ENCODE measurements at regions not wholly inside any gene's neighbourhood (a gene's known extent, or its start where the extent isn't known, plus 50 kb on each side); places are given as distances from the start of the nearest gene placed in this dataset.

- TF ChIP-seq AFF4 (CRISPR knock-in tag; IDR thresholded peaks at IDR 0.05; ENCODE audit: borderline replicate concordance), result no peak
- no peak for TF ChIP-seq ATF1 (CRISPR knock-in tag; IDR thresholded peaks at IDR 0.05)
- no peak for TF ChIP-seq NFE2L1 (CRISPR knock-in tag; IDR thresholded peaks at IDR 0.05)
- no peak for TF ChIP-seq JAZF1 (CRISPR knock-in tag; IDR thresholded peaks at IDR 0.05)
- no peak for TF ChIP-seq ZMAT4 (CRISPR knock-in tag; IDR thresholded peaks at IDR 0.05)
These were observed 119.8 kb downstream of the TENT4A start (continued) for GRCh38 chr5:6832994-6833393.

- Mint-ChIP-seq H3K27me3 (ENCODE audit: low read depth) (peaks cover 4% of the 10 kb centered on the region; the same call in 1 of the 2 replicates), H3K27ac (no peak overlapping the region), H3K4me1 (no peaks in the 10 kb centered on the region), H3K36me3 (peaks cover 14% of the 10 kb centered on the region), H3K9me3 (peaks cover 34% of the 10 kb centered on the region), H3K4me3 (no peak overlapping the region)
- DNase-seq (ENCODE audit: low spot score) (no peak), ATAC-seq (no peak)
- CTCF ChIA-PET, result interaction anchor here (1.2 to 2.0 kb wide), 2 partner anchors 13 to 14 kb away, joined by 4 to 6 read pairs; no protein-coding TSS in a partner anchor
- POLR2A ChIA-PET, result no interaction called here
- TF ChIP-seq ZNF138 (CRISPR knock-in tag; conservative IDR thresholded peaks at IDR 0.05) (no peak), AFF4 (CRISPR knock-in tag; IDR thresholded peaks at IDR 0.05; ENCODE audit: borderline replicate concordance) (no peak), JUN (CRISPR knock-in tag; IDR thresholded peaks at IDR 0.05) (no peak), IRF1 (CRISPR knock-in tag; IDR thresholded peaks at IDR 0.05) (no peak), ZBTB43 (CRISPR knock-in tag; IDR thresholded peaks at IDR 0.05) (no peak), MAX (CRISPR knock-in tag; IDR thresholded peaks at IDR 0.05) (no peak), ATF3 (CRISPR knock-in tag; conservative IDR thresholded peaks at IDR 0.05) (no peak), MXD4 (CRISPR knock-in tag; IDR thresholded peaks at IDR 0.05; ENCODE audit: borderline replicate concordance) (no peak), ESRRA (CRISPR knock-in tag; IDR thresholded peaks at IDR 0.05; ENCODE audit: borderline replicate concordance) (no peak), E2F4 (CRISPR knock-in tag; IDR thresholded peaks at IDR 0.05; ENCODE audit: borderline replicate concordance, low read depth) (no peak), USF2 (CRISPR knock-in tag; IDR thresholded peaks at IDR 0.05) (no peak), CTCF (IDR thresholded peaks at IDR 0.05) (no peak), TEAD1 (CRISPR knock-in tag; IDR thresholded peaks at IDR 0.05) (no peak), SP1 (CRISPR knock-in tag; conservative IDR thresholded peaks at IDR 0.05) (no peak)
These were observed 120.2 kb downstream of the TENT4A start for GRCh38 chr5:6833406-6833805.
